ENCODE measurements at regions not wholly inside any gene's neighbourhood (a gene's known extent, or its start where the extent isn't known, plus 50 kb on each side); places are given as distances from the start of the nearest gene placed in this dataset.

DNA sequence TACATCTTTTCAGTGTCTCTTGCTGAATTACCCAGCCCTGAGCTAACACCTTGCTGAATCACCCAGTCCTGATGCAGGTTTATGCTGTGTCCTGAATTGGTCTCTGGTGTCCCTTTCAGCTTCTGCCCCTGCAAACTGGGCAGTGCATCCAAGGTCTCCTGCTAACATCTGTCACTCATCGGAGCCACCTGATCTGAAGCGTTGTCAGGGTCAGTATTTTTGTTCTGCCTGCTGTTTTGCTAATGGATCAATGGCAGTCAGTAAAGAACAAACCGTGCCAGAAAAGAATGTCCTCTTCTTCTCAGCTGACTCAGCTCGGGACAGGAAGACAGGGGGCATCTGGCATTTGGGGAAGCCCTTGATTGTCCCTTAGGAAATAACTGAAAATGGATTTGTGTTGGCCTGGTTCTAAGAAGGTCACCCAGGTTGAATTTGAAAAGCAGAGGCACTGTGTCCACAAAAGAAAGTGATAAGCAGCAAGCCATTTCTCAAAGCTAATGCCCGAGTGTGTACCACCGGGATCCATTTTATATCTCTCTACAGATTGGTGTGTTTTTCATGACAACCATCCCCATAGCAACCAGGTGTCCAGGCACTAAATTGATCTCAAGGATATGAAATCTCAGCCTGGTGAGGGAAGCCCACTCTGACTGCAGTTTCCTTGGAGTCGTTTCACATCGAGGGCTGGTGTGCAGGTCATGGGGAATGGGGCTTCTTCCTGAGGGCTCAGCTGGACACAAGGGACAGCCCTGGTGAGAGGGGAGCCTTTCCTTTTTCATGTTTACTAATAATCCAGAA lies 109.7 kb upstream of the IRF2BP2 start (continued):
- TF ChIP-seq, protein P1, sequence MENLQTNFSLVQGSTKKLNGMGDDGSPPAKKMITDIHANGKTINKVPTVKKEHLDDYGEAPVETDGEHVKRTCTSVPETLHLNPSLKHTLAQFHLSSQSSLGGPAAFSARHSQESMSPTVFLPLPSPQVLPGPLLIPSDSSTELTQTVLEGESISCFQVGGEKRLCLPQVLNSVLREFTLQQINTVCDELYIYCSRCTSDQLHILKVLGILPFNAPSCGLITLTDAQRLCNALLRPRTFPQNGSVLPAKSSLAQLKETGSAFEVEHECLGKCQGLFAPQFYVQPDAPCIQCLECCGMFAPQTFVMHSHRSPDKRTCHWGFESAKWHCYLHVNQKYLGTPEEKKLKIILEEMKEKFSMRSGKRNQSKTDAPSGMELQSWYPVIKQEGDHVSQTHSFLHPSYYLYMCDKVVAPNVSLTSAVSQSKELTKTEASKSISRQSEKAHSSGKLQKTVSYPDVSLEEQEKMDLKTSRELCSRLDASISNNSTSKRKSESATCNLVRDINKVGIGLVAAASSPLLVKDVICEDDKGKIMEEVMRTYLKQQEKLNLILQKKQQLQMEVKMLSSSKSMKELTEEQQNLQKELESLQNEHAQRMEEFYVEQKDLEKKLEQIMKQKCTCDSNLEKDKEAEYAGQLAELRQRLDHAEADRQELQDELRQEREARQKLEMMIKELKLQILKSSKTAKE (CRISPR knock-in tag; IDR thresholded peaks at IDR 0.05; ENCODE audit: borderline replicate concordance), result peak; percentile 48; the same call in 1 of the 2 replicates
- TF ChIP-seq ZNF224 (CRISPR knock-in tag; IDR thresholded peaks at IDR 0.05) (no peak), ZNF33B (CRISPR knock-in tag; IDR thresholded peaks at IDR 0.05) (no peak; the same call in 1 of the 2 replicates), SOX6 (IDR thresholded peaks at IDR 0.05) (no peak), SOX6 (CRISPR knock-in tag; IDR thresholded peaks at IDR 0.05) (peak; percentile 84), ZFYVE20 (CRISPR knock-in tag; IDR thresholded peaks at IDR 0.05; ENCODE audit: borderline replicate concordance, low read depth) (no peak)
- TF ChIP-seq, protein P2, sequence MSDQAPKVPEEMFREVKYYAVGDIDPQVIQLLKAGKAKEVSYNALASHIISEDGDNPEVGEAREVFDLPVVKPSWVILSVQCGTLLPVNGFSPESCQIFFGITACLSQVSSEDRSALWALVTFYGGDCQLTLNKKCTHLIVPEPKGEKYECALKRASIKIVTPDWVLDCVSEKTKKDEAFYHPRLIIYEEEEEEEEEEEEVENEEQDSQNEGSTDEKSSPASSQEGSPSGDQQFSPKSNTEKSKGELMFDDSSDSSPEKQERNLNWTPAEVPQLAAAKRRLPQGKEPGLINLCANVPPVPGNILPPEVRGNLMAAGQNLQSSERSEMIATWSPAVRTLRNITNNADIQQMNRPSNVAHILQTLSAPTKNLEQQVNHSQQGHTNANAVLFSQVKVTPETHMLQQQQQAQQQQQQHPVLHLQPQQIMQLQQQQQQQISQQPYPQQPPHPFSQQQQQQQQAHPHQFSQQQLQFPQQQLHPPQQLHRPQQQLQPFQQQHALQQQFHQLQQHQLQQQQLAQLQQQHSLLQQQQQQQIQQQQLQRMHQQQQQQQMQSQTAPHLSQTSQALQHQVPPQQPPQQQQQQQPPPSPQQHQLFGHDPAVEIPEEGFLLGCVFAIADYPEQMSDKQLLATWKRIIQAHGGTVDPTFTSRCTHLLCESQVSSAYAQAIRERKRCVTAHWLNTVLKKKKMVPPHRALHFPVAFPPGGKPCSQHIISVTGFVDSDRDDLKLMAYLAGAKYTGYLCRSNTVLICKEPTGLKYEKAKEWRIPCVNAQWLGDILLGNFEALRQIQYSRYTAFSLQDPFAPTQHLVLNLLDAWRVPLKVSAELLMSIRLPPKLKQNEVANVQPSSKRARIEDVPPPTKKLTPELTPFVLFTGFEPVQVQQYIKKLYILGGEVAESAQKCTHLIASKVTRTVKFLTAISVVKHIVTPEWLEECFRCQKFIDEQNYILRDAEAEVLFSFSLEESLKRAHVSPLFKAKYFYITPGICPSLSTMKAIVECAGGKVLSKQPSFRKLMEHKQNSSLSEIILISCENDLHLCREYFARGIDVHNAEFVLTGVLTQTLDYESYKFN (CRISPR knock-in tag; conservative IDR thresholded peaks at IDR 0.05), result peak; percentile 74
- TF ChIP-seq, protein P3, sequence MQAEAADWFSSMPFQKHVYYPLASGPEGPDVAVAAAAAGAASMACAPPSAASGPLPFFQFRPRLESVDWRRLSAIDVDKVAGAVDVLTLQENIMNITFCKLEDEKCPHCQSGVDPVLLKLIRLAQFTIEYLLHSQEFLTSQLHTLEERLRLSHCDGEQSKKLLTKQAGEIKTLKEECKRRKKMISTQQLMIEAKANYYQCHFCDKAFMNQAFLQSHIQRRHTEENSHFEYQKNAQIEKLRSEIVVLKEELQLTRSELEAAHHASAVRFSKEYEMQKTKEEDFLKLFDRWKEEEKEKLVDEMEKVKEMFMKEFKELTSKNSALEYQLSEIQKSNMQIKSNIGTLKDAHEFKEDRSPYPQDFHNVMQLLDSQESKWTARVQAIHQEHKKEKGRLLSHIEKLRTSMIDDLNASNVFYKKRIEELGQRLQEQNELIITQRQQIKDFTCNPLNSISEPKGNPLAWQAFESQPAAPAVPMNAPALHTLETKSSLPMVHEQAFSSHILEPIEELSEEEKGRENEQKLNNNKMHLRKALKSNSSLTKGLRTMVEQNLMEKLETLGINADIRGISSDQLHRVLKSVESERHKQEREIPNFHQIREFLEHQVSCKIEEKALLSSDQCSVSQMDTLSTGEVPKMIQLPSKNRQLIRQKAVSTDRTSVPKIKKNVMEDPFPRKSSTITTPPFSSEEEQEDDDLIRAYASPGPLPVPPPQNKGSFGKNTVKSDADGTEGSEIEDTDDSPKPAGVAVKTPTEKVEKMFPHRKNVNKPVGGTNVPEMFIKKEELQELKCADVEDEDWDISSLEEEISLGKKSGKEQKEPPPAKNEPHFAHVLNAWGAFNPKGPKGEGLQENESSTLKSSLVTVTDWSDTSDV (CRISPR knock-in tag; IDR thresholded peaks at IDR 0.05), result no peak
- TF ChIP-seq, protein P4, sequence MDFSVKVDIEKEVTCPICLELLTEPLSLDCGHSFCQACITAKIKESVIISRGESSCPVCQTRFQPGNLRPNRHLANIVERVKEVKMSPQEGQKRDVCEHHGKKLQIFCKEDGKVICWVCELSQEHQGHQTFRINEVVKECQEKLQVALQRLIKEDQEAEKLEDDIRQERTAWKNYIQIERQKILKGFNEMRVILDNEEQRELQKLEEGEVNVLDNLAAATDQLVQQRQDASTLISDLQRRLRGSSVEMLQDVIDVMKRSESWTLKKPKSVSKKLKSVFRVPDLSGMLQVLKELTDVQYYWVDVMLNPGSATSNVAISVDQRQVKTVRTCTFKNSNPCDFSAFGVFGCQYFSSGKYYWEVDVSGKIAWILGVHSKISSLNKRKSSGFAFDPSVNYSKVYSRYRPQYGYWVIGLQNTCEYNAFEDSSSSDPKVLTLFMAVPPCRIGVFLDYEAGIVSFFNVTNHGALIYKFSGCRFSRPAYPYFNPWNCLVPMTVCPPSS (IDR thresholded peaks at IDR 0.05), result no peak
- TF ChIP-seq, protein P5, sequence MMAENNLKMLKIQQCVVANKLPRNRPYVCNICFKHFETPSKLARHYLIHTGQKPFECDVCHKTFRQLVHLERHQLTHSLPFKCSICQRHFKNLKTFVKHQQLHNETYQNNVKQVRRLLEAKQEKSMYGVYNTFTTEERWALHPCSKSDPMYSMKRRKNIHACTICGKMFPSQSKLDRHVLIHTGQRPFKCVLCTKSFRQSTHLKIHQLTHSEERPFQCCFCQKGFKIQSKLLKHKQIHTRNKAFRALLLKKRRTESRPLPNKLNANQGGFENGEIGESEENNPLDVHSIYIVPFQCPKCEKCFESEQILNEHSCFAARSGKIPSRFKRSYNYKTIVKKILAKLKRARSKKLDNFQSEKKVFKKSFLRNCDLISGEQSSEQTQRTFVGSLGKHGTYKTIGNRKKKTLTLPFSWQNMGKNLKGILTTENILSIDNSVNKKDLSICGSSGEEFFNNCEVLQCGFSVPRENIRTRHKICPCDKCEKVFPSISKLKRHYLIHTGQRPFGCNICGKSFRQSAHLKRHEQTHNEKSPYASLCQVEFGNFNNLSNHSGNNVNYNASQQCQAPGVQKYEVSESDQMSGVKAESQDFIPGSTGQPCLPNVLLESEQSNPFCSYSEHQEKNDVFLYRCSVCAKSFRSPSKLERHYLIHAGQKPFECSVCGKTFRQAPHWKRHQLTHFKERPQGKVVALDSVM (CRISPR knock-in tag; IDR thresholded peaks at IDR 0.05), result peak; percentile 45; the same call in 1 of the 2 replicates
- TF ChIP-seq, protein P6, sequence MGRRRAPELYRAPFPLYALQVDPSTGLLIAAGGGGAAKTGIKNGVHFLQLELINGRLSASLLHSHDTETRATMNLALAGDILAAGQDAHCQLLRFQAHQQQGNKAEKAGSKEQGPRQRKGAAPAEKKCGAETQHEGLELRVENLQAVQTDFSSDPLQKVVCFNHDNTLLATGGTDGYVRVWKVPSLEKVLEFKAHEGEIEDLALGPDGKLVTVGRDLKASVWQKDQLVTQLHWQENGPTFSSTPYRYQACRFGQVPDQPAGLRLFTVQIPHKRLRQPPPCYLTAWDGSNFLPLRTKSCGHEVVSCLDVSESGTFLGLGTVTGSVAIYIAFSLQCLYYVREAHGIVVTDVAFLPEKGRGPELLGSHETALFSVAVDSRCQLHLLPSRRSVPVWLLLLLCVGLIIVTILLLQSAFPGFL (CRISPR knock-in tag; IDR thresholded peaks at IDR 0.05), result no peak
